K562 (cell line): ENCODE measurements at regions not wholly inside any gene's neighbourhood (a gene's known extent, or its start where the extent isn't known, plus 50 kb on each side); places are given as distances from the start of the nearest gene placed in this dataset.
"Not testable (repeated sequence)": the region's sequence is repeated elsewhere in the genome, so short reads cannot be mapped to it uniquely, and the experiment has no call there.

ENCODE experiments used
- ATAC-seq: fragments of 200-7000 bp; cut with Tn5 transposase; 3 replicates; pipeline ENCODE4 v1.9.1; 2020; ENCODE audit warnings: moderate library complexity
- BruUV-seq: library from RNA; stranded (reverse); fragments of 400-500 nt; replicated peaks from 2 replicates; lab custom pipeline; 2021; lab: Mats Ljungman, UMichigan
- CTCF ChIA-PET: fragments of 300-600 bp; formaldehyde crosslinking; extraction: SDS; loops from one replicate; lab custom pipeline; 2021; ENCODE audit warnings: low intra/inter-chr PET ratio; lab: Yijun Ruan, JAX
- POLR2A ChIA-PET: fragments of 300-600, 350-650 bp; sonication (Branson Sonifier 250); formaldehyde crosslinking; extraction: SDS; loops from one replicate; lab custom pipeline; 2021; ENCODE audit warnings: antibody characterized with exemption, inconsistent platforms; lab: Yijun Ruan, JAX
- DNase-seq, 4 experiments: peaks; one replicate each; pipeline versions ENCODE4 v3.0.0 to v3.0.0-alpha.2; 2011 to 2018; ENCODE audit warnings: low spot score in 3 of 4, mixed read lengths in 3 of 4; ENCODE audit errors: extremely low read depth in 1 of 4
- FAIRE-seq: peaks from 2 replicates; lab custom pipeline; 2011; peaks lifted over from hg19 to GRCh38; lab: Jason Lieb, UNC
- H2AFZ ChIP-seq: 2 replicates; pipeline ENCODE4 v1.6.0; 2011; ENCODE audit warnings: low read depth, low read length, control low read depth, inconsistent platforms
- H3K27ac ChIP-seq: fragments of 200-600 bp; 3 replicates; pipeline ENCODE4 v1.8.0; 2011; ENCODE audit warnings: low read depth, mild to moderate bottlenecking, control low read depth, inconsistent platforms, low read length, moderate library complexity, mixed read lengths; ENCODE audit errors: extremely low read depth
- H3K27me3 ChIP-seq, 2 experiments: fragments of 300-600 bp in 1 of 2; 2 replicates in 1 of 2; 3 replicates in 1 of 2; pipeline versions ENCODE4 v1.6.0 to v1.8.0; 2011; ENCODE audit warnings: inconsistent platforms in 2 of 2, low read length in 2 of 2, mild to moderate bottlenecking in 1 of 2, mixed read lengths in 1 of 2, moderate library complexity in 1 of 2; ENCODE audit not compliant: control insufficient read depth in 2 of 2, insufficient read depth in 2 of 2
- H3K36me3 ChIP-seq: fragments of 300-600 bp; 3 replicates; pipeline ENCODE4 v1.8.0; 2011; ENCODE audit warnings: mild to moderate bottlenecking, low read length, inconsistent platforms; ENCODE audit not compliant: control insufficient read depth, insufficient read depth
- H3K4me1 ChIP-seq, 2 experiments: fragments of 200-600 bp in 1 of 2; replicated peaks in 1 of 2; 2 replicates in 1 of 2; 3 replicates in 1 of 2; pipeline versions ENCODE4 v1.5.1 to v1.8.0; 2011; ENCODE audit warnings: inconsistent platforms in 2 of 2, low read length in 2 of 2, mild to moderate bottlenecking in 1 of 2, mixed read lengths in 1 of 2, moderate library complexity in 1 of 2; ENCODE audit not compliant: control insufficient read depth in 2 of 2, insufficient read depth in 2 of 2
- H3K4me2 ChIP-seq: 2 replicates; pipeline ENCODE4 v1.6.1; 2011; ENCODE audit warnings: low read length, control low read depth, inconsistent platforms, mixed read lengths; ENCODE audit not compliant: insufficient read depth
- H3K4me3 ChIP-seq: fragments of 200-600 bp; sonication (generic), shearing (Covaris generic); 2 replicates; pipeline ENCODE4 v1.5.1; 2016; ENCODE audit warnings: control low read depth, inconsistent platforms
- H3K79me2 ChIP-seq: fragments of 200-600 bp; 3 replicates; pipeline ENCODE4 v1.8.0; 2011; ENCODE audit warnings: low read length, inconsistent platforms; ENCODE audit not compliant: control insufficient read depth, insufficient read depth
- H3K9ac ChIP-seq, 2 experiments: 2 replicates each; pipeline versions ENCODE4 v1.6.0 to v1.6.1; 2011; ENCODE audit warnings: low read depth in 2 of 2, low read length in 2 of 2, control low read depth in 1 of 2, inconsistent platforms in 1 of 2, mild to moderate bottlenecking in 1 of 2, mixed read lengths in 1 of 2; ENCODE audit not compliant: insufficient read depth in 1 of 2
- H3K9me1 ChIP-seq: one replicate; pipeline ENCODE4 v1.6.0; 2011; ENCODE audit warnings: inconsistent platforms, mild to moderate bottlenecking, low read length, moderate library complexity; ENCODE audit not compliant: control insufficient read depth, insufficient read depth
- H3K9me3 ChIP-seq: replicated peaks from 2 replicates; pipeline ENCODE4 v1.5.1; 2011; ENCODE audit warnings: low read depth, low read length, inconsistent platforms; ENCODE audit not compliant: control insufficient read depth, insufficient read depth
- H4K20me1 ChIP-seq: replicated peaks from 2 replicates; pipeline ENCODE4 v1.6.1; 2011; ENCODE audit warnings: low read length, inconsistent platforms, mixed read lengths; ENCODE audit not compliant: control insufficient read depth, insufficient read depth
- ARHGAP35 ChIP-seq: fragments of 450-650 bp; IDR thresholded peaks from 2 replicates; pipeline ENCODE4 v1.6.1; 2018; ENCODE audit not compliant: partially characterized antibody
- ATF7 ChIP-seq: fragments of 450-650 bp; IDR thresholded peaks from 2 replicates; pipeline ENCODE4 v1.7.1; 2014; ENCODE audit warnings: mild to moderate bottlenecking, moderate library complexity
- BRF2 ChIP-seq: IDR thresholded peaks from 3 replicates; pipeline ENCODE4 v1.6.1; 2011; ENCODE audit warnings: borderline replicate concordance, mild to moderate bottlenecking; ENCODE audit not compliant: insufficient read length, insufficient read depth
- CTCF ChIP-seq, 3 experiments: IDR thresholded peaks in 2 of 3; conservative IDR thresholded peaks in 1 of 3; 2 replicates each; pipeline ENCODE4 v1.5.1; 2011 to 2012; ENCODE audit warnings: low read length in 3 of 3, mild to moderate bottlenecking in 3 of 3, control low read depth in 2 of 3, improper control_type of control experiment in 1 of 3, inconsistent platforms in 1 of 3, low read depth in 1 of 3, mixed read lengths in 1 of 3, moderate library complexity in 1 of 3; ENCODE audit not compliant: insufficient read depth in 2 of 3
- DACH1 ChIP-seq: fragments of 450-650 bp; IDR thresholded peaks from 2 replicates; pipeline ENCODE4 v1.6.1; 2018; ENCODE audit not compliant: partially characterized antibody
- HDGF ChIP-seq: fragments of 450-650 bp; IDR thresholded peaks from 2 replicates; pipeline ENCODE4 v1.6.1; 2016
- KLF6 ChIP-seq: fragments of 250-450 bp; sonication (Bioruptor Pico); IDR thresholded peaks from 2 replicates; pipeline ENCODE4 v1.4.0; 2020; ENCODE audit warnings: mild to moderate bottlenecking, moderate library complexity, borderline replicate concordance
- NRF1 ChIP-seq, 2 experiments: fragments of 450-650 bp; IDR thresholded peaks in 1 of 2; conservative IDR thresholded peaks in 1 of 2; 2 replicates each; pipeline ENCODE4 v1.6.1; 2014; ENCODE audit warnings: mild to moderate bottlenecking in 2 of 2
- PTBP1 ChIP-seq: fragments of 200-400 bp; formaldehyde crosslinking; IDR thresholded peaks from 2 replicates; pipeline ENCODE4 v1.6.1; 2017; ENCODE audit warnings: low read depth, low read length
- SREBF2 ChIP-seq: sonication (generic); formaldehyde crosslinking; IDR thresholded peaks from 2 replicates; pipeline ENCODE4 v1.4.0; 2020; ENCODE audit warnings: mild to moderate bottlenecking, missing genetic modification reagents
- ZNF444 ChIP-seq: fragments of 250-450 bp; sonication (Bioruptor Pico); IDR thresholded peaks from 2 replicates; pipeline ENCODE4 v1.4.0; 2020; ENCODE audit warnings: mild to moderate bottlenecking, moderate library complexity
- WGBS: fragments of 100-300 bp; shearing (Covaris generic); methylation state at CpG from one replicate; pipeline ENCODE4 v1.1.6; 2016; ENCODE audit warnings: low coverage, mixed read lengths; ENCODE audit not compliant: insufficient coverage; ENCODE audit errors: missing lambda C conversion rate; 5-methylcytosine and 5-hydroxymethylcytosine counted together
- in situ Hi-C: fragments of 300-500 bp; cut with MboI; formaldehyde crosslinking; loops from 4 replicates; pipeline ENCODE4 v1.15.0; 2018; ENCODE audit warnings: inconsistent platforms, mixed read lengths
- intact Hi-C: fragments of 100-400 bp; cut with micrococcal nuclease; formaldehyde crosslinking; loops from 2 replicates; pipeline ENCODE4 v1.14.2; 2022

GRCh38 chr18:30792051-30792450 is 250.5 kb downstream of the DSC3 start (continued):
- no peak for TF ChIP-seq ZNF444 (CRISPR knock-in tag)
- TF ChIP-seq DACH1: no peak
- no peak for TF ChIP-seq CTCF (IDR thresholded peaks at IDR 0.05 in 2 of 3, conservative IDR thresholded peaks at IDR 0.05 in 1 of 3; ENCODE audit: insufficient read depth in 2 of 3, low read depth in 1 of 3, low read length in 3 of 3)
- TF ChIP-seq BRF2: no peak
- TF ChIP-seq KLF6 (CRISPR knock-in tag): no peak
- TF ChIP-seq NRF1 (conservative IDR thresholded peaks at IDR 0.05 in 1 of 2, IDR thresholded peaks at IDR 0.05 in 1 of 2): no peak
- no peak for TF ChIP-seq ARHGAP35
- TF ChIP-seq SREBF2 (CRISPR knock-in tag): no peak
- no peak for TF ChIP-seq ATF7
- TF ChIP-seq PTBP1: no peak
- no peak for TF ChIP-seq HDGF
- TF ChIP-seq, all 486 proteins: peak for 0

- H4K20me1 ChIP-seq, H3K9me3 ChIP-seq, DNase-seq, H2AFZ ChIP-seq, H3K4me2 ChIP-seq, intact Hi-C loops, H3K4me3 ChIP-seq, H3K4me1 ChIP-seq, FAIRE-seq, CTCF ChIA-PET, ATAC-seq, H3K27me3 ChIP-seq, H3K79me2 ChIP-seq, H3K27ac ChIP-seq, POLR2A ChIA-PET, H3K9ac ChIP-seq, H3K36me3 ChIP-seq, BruUV-seq, in situ Hi-C loops, H3K9me1 ChIP-seq: not testable (repeated sequence)
- 36% methylated on average over 16 of the region's 22 CpGs for WGBS
Observed at GRCh38 chr18:30788411-30788991, 254.0 kb downstream of the DSC3 start.
